Hematopoietic multipotent progenitor cell (in vitro differentiated cells): ENCODE measurements at regions not wholly inside any gene's neighbourhood (a gene's known extent, or its start where the extent isn't known, plus 50 kb on each side); places are given as distances from the start of the nearest gene placed in this dataset.

ENCODE experiments used
- DNase-seq, 3 donors: peaks; one replicate each; pipeline ENCODE4 v3.0.0-alpha.2; 2011 to 2015; ENCODE audit warnings: low read depth in 2 of 3, low spot score in 2 of 3

GRCh38 chr3:18295171-18295920 is 129.8 kb downstream of the SATB1 start:
- peak in 2 of 3 donors; percentile 6 to 22 for DNase-seq

DNA sequence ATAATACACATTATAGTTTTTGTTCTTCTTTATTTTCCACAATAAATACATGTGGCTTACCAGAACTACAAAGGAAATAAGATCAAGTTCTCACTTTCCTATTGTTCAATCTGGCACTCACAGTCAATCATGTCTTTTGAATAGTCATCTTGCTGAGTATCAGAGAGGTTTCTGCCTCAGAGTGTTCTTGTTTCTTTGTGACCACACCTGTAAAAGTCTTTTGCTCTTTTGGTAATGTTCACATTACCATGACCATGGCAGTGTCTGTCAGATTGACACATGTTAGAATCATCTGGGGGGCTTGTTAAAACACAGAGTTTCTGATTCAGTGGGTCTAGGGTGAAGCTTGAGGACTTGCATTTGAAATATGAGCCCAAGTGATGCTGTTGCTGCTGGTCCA is 135.0 kb downstream of the SATB1 start:
- no peak for DNase-seq

DNA sequence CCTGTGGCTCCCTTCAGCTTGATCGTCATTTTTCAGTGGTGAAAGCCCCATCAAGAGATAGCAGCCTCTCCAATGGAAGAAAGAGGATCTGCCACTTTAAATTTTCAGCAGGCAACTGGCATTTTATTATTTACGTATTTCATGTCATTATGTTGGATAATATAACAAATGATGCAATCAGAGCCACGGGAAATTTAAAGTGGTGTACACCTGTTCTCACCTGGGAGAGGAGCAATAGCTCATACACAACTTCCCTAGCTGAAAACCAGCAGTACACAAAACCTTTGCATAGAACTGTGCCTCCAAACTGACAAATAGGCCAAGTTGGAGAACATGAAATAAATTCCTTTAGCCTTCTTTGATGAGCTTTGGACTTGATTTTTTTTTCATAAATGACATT is 136.9 kb downstream of the SATB1 start:
- no peak for DNase-seq

- no peak for DNase-seq
Measured at GRCh38 chr3:18284716-18285115, 140.4 kb downstream of the SATB1 start.

- DNase-seq: no peak
Measured at GRCh38 chr3:18283680-18284079, 141.5 kb downstream of the SATB1 start.

- no peak for DNase-seq
Measured at GRCh38 chr3:18282507-18282906, 142.6 kb downstream of the SATB1 start.

GRCh38 chr3:18279226-18279737 is 145.9 kb downstream of the SATB1 start:
- no peak for DNase-seq

DNA sequence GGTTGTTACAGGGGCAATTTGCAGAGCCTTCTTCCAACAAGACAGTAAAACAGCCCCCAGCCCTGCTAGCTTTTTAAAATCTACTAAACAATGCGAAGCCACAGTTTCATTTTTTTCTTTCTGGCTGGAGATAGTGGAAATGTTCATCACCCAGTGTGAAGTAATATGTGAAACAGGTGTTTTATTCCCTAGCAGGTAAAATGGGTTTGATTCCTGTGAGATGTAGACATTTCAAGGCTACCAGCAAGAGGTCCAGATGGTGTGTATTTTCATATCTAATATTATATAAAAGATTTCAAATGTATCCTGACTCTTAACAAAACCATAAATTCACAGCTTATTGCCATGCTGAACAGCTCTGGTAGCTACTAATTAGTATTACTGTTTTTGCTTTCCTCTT is 160.3 kb downstream of the SATB1 start:
- no peak for DNase-seq

DNA sequence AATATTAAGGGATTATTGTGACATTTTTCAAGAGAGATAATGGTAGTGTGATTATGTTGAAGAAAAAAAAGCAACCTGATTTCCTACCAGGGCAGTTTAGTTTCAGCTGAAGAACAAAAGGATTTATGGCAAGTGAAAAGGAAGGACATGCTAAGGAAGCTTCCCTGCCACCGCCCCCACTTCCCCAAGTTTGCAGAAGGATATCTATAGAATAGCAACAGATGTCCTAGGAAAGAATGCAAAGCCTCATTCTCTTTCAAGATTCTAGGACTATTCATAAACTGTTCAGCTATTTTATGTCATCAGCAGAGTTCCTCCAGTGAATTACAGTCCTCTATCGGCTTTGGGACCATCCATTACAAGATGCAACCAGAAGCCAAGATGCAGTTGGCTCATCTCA is 160.8 kb downstream of the SATB1 start:
- DNase-seq: no peak

DNA sequence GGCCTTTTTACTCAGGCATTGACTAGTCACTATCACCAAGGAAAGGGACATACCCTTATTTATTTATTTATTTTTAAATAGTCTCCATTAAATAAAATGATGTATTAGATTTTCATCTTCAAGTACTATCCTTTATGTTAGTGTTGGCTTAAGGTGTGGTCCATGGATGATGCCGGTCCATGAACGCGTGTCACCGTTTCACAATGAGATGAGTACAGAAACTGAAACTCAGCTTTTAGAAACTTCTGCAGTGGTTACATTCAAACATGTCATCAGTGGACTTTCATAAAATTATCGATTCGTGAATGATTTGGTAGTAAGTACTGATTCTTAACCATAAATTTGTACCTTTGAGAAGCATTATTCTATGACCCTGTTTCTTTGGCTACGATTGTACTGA is 166.6 kb downstream of the SATB1 start:
- no peak for DNase-seq

- peak in 1 of 3 donors; percentile 59 for DNase-seq
Measured at GRCh38 chr3:18252578-18252977, 172.6 kb downstream of the SATB1 start.

DNA sequence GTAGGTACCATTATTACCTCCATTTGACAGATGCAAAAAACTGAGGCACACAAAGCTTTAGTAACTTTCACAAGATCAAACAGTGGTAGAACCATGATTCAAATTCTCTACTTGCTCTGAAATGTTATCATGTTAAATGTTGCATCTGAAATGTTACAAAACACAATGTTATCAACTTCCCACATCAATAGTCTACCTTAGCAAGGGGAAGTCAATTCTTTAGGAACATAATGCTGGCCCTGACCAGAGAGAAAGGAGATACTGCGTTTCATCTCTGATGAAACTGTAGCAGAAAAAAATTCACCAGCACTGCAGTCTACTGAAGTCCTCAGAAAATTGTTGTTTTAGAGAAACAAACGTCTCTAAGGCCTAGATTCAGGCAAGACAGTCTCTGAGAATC is 174.1 kb downstream of the SATB1 start:
- no peak for DNase-seq

- no peak for DNase-seq
Measured at GRCh38 chr3:18249126-18249525, 176.0 kb downstream of the SATB1 start.

GRCh38 chr3:18247776-18248310 is 177.3 kb downstream of the SATB1 start:
- no peak for DNase-seq

DNA sequence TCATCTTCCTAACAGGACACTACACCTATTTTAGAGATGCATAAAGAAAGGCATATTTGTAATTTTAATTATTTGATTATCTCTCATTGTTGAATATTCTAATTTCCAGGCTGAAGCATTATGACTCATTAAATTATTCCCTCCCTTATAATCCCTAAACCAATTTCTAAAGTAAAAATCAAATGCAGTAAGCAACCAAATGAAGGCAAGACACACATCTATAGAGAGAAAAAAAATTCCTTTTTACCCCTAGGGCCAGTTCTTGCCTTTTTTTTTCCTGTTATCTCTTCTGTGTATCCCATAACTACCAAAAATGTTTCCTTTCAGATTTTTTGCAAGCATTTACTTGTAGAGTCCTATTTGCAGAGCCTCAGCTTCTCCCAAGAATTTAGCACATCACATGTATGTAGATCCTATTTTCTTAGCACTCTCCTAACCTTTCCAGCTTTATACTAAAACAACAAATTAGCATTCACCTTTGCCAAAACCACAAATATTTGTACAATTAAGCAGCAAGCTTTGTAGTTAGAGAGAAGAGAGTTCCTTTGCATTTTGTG is 177.9 kb downstream of the SATB1 start:
- no peak for DNase-seq

DNA sequence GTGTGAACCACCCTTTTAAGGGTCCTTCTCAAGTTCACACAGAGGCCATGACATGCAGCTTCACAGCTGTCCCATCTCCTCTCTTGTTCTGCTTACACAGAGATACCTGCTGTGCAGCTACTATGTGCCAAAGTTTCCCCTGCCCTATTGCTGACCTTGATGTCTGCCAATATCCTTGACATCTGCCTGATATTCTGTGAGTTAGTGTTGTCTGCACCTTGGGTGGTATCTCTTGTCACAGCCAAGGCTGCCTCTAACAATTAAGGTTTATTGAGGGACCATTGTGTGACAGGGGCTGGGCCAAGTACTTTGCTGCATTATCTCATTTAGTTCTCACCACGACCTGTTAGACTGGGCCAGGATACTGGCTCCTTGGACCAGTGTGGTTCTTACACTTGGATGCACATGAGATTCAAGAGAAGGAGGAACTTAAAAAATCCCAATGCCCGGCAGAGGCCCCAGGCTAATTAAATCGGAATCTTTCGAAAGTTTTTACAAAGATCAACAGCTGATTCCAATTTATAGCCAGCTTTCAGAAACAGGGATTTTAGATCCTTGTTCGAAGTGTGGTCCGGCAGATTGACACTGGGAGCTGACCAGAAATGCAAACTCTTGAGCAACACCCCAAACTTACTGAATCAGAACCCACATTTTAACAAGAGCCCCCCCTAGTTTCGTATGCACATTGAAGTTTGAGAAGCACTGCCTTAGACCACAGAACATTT is 178.6 kb downstream of the SATB1 start:
- DNase-seq: no peak

- DNase-seq: no peak
Measured at GRCh38 chr3:18245721-18246120, 179.4 kb downstream of the SATB1 start.

GRCh38 chr3:18241837-18242236 is 183.3 kb downstream of the SATB1 start:
- no peak for DNase-seq

GRCh38 chr3:18239674-18240073 is 185.5 kb downstream of the SATB1 start:
- DNase-seq: no peak

DNA sequence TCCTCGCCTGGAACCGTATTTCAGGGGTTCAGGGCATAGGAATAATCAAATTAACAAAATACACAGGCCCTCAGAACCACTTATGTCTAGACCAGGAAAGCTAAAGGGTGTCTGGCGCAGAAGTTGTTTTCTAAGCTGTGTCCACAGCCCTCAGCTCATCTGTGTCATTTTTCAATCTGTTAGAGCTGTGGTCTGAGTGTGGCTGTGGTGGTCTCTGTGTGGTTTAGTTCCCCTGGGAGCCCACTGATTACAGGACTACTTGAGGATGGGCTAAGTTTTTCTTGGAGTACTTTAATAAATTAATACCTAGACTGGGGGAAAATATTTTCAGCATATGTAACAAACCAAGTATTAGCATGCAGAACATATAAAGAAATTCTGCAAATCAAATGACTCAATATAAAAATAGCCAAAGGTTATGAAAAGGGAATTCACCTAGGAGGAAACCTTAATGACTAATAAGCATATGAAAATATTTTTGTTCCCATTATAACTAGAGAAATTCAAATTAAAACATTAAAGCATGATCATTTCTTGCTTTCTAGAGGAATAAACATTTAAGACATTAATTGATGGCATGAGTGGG is 186.3 kb downstream of the SATB1 start:
- DNase-seq: no peak

- DNase-seq: no peak
Measured at GRCh38 chr3:18238332-18238731, 186.8 kb downstream of the SATB1 start.
